HCT116 (cell line): ENCODE measurements at regions not wholly inside any gene's neighbourhood (a gene's known extent, or its start where the extent isn't known, plus 50 kb on each side); places are given as distances from the start of the nearest gene placed in this dataset.

Source experiments
- CEBPB ChIP-seq: IDR thresholded peaks from 2 replicates; pipeline ENCODE4 v1.6.1; 2012; ENCODE audit warnings: low read depth
- EGR1 ChIP-seq: IDR thresholded peaks from 2 replicates; pipeline ENCODE4 v1.6.1; 2012; ENCODE audit warnings: low read depth
- EZH2 ChIP-seq: fragments of 200-600 bp; sonication (generic); IDR thresholded peaks from 2 replicates; pipeline ENCODE4 v1.6.1; 2017; ENCODE audit warnings: antibody characterized with exemption, mixed run types
- JUND ChIP-seq: IDR thresholded peaks from 2 replicates; pipeline ENCODE4 v1.6.1; 2012
- POLR2A ChIP-seq: IDR thresholded peaks from 2 replicates; pipeline ENCODE4 v1.7.0; 2011; ENCODE audit warnings: borderline replicate concordance; ENCODE audit not compliant: insufficient read depth, insufficient read length; ENCODE audit errors: extremely low read depth
- POLR2AphosphoS5 ChIP-seq: IDR thresholded peaks from 2 replicates; pipeline ENCODE4 v1.6.1; 2011; ENCODE audit warnings: mild to moderate bottlenecking, low read depth, low read length, moderate library complexity
- RAD21 ChIP-seq: IDR thresholded peaks from 2 replicates; pipeline ENCODE4 v1.6.1; 2012; ENCODE audit warnings: low read depth, mild to moderate bottlenecking
- SIN3A ChIP-seq: IDR thresholded peaks from 2 replicates; pipeline ENCODE4 v1.6.1; 2012; ENCODE audit warnings: low read depth
- SP1 ChIP-seq: IDR thresholded peaks from 2 replicates; pipeline ENCODE4 v1.6.1; 2012; ENCODE audit warnings: low read depth
- YY1 ChIP-seq: IDR thresholded peaks from 2 replicates; pipeline ENCODE4 v1.6.1; 2011; ENCODE audit warnings: low read length, low read depth, moderate library complexity, mild to moderate bottlenecking; ENCODE audit not compliant: insufficient replicate concordance; ENCODE audit errors: extremely low read depth
- TF ChIP-seq, protein P1 (sequence below), 3 experiments: fragments of 200-600 bp in 1 of 3; sonication (generic) in 1 of 3; IDR thresholded peaks in 2 of 3; conservative IDR thresholded peaks in 1 of 3; 2 replicates each; pipeline ENCODE4 v1.5.1; 2012 to 2017; ENCODE audit warnings: low read depth in 2 of 3, low read length in 2 of 3, antibody characterized with exemption in 1 of 3, borderline replicate concordance in 1 of 3, control low read depth in 1 of 3, mild to moderate bottlenecking in 1 of 3, mixed read lengths in 1 of 3, mixed run types in 1 of 3, moderate library complexity in 1 of 3; ENCODE audit not compliant: insufficient read depth in 1 of 3
- TF ChIP-seq, protein P2 (sequence below): IDR thresholded peaks from 2 replicates; pipeline ENCODE4 v1.6.1; 2012

DNA sequence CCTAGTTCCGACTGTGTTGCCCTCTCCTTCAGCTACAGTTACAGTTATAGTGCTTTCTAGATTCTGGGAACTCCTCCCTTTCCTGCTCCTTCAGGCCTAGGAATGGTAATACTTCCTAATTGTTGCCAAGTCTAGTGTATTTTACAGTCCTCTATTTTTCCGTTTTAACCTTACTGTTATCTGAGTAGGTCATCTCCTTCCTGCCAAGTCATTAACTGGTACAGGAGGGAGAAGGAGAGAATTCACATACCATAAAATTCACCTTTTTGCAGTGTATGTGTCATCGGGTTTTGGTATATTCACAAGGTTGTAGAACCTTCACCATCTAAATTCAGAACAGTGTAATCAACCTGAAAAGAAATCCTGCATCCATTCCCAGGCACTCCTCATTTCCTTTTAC, 335.4 kb upstream of the MEF2C start:
- TF ChIP-seq SIN3A (no peak), RAD21 (no peak), CEBPB (no peak), POLR2A (no peak), JUND (no peak), YY1 (no peak), EZH2 (no peak), SP1 (no peak), EGR1 (no peak), POLR2AphosphoS5 (no peak)
- TF ChIP-seq, protein P1, sequence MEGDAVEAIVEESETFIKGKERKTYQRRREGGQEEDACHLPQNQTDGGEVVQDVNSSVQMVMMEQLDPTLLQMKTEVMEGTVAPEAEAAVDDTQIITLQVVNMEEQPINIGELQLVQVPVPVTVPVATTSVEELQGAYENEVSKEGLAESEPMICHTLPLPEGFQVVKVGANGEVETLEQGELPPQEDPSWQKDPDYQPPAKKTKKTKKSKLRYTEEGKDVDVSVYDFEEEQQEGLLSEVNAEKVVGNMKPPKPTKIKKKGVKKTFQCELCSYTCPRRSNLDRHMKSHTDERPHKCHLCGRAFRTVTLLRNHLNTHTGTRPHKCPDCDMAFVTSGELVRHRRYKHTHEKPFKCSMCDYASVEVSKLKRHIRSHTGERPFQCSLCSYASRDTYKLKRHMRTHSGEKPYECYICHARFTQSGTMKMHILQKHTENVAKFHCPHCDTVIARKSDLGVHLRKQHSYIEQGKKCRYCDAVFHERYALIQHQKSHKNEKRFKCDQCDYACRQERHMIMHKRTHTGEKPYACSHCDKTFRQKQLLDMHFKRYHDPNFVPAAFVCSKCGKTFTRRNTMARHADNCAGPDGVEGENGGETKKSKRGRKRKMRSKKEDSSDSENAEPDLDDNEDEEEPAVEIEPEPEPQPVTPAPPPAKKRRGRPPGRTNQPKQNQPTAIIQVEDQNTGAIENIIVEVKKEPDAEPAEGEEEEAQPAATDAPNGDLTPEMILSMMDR (IDR thresholded peaks at IDR 0.05 in 2 of 3, conservative IDR thresholded peaks at IDR 0.05 in 1 of 3; ENCODE audit: borderline replicate concordance in 1 of 3, insufficient read depth in 1 of 3, low read depth in 2 of 3, low read length in 2 of 3): no peak
- TF ChIP-seq, protein P2, sequence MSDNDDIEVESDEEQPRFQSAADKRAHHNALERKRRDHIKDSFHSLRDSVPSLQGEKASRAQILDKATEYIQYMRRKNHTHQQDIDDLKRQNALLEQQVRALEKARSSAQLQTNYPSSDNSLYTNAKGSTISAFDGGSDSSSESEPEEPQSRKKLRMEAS: no peak
